CD14-positive monocyte (primary cell): ENCODE measurements at regions not wholly inside any gene's neighbourhood (a gene's known extent, or its start where the extent isn't known, plus 50 kb on each side); places are given as distances from the start of the nearest gene placed in this dataset.
"Not testable (repeated sequence)": the region's sequence is repeated elsewhere in the genome, so short reads cannot be mapped to it uniquely, and the experiment has no call there.

Experiments
- DNase-seq, 3 donors: peaks; one replicate each; pipeline ENCODE4 v3.0.0-alpha.2; 2011 to 2022
- H2AFZ ChIP-seq: 2 replicates; pipeline ENCODE4 v1.6.0; 2012; ENCODE audit warnings: mild to moderate bottlenecking, low read depth, low read length, inconsistent platforms; ENCODE audit not compliant: insufficient read depth, poor library complexity, severe bottlenecking
- H3K27ac ChIP-seq, 2 donors: 1 replicate in 1 of 2; 2 replicates in 1 of 2; pipeline ENCODE4 v1.5.1; 2012 to 2013; ENCODE audit warnings: low read length in 2 of 2, control low read depth in 1 of 2, inconsistent platforms in 1 of 2, low read depth in 1 of 2, mild to moderate bottlenecking in 1 of 2
- H3K27me3 ChIP-seq, 2 donors: one replicate each; pipeline versions ENCODE4 v1.6.0 to v1.6.1; 2011 to 2013; ENCODE audit warnings: low read length in 2 of 2; ENCODE audit not compliant: control insufficient read depth in 2 of 2, insufficient read depth in 2 of 2
- H3K36me3 ChIP-seq, 2 donors: replicated peaks in 1 of 2; 1 replicate in 1 of 2; 2 replicates in 1 of 2; pipeline versions ENCODE4 v1.5.1 to v1.6.1; 2012 to 2013; ENCODE audit warnings: low read length in 2 of 2, control low read depth in 1 of 2, inconsistent platforms in 1 of 2, mild to moderate bottlenecking in 1 of 2; ENCODE audit not compliant: insufficient read depth in 2 of 2, control insufficient read depth in 1 of 2
- H3K4me1 ChIP-seq, 2 donors: 1 replicate in 1 of 2; 2 replicates in 1 of 2; pipeline versions ENCODE4 v1.5.1 to v1.6.1; 2012 to 2013; ENCODE audit warnings: low read length in 2 of 2, control low read depth in 1 of 2, inconsistent platforms in 1 of 2, mild to moderate bottlenecking in 1 of 2, moderate library complexity in 1 of 2; ENCODE audit not compliant: insufficient read depth in 2 of 2, control insufficient read depth in 1 of 2
- H3K4me2 ChIP-seq: replicated peaks from 2 replicates; pipeline ENCODE3; 2012; ENCODE audit warnings: low read length, moderate library complexity, mild to moderate bottlenecking; ENCODE audit not compliant: poor library complexity, severe bottlenecking; ENCODE audit errors: extremely low read depth
- H3K4me3 ChIP-seq, 3 experiments: fragments of 200-600 bp in 1 of 3; sonication (generic) in 1 of 3; replicated peaks in 1 of 3; 1 replicate in 2 of 3; 2 replicates in 1 of 3; pipeline ENCODE4 v1.5.1; 2011 to 2013; ENCODE audit warnings: low read length in 3 of 3, mild to moderate bottlenecking in 3 of 3, control low read depth in 2 of 3, low read depth in 2 of 3, inconsistent platforms in 1 of 3, moderate library complexity in 1 of 3
- H3K79me2 ChIP-seq: 2 replicates; pipeline ENCODE4 v1.6.0; 2012; ENCODE audit warnings: mild to moderate bottlenecking, control low read depth, inconsistent platforms, low read length, moderate library complexity; ENCODE audit not compliant: insufficient read depth
- H3K9ac ChIP-seq: 2 replicates; pipeline ENCODE4 v1.6.0; 2017; ENCODE audit warnings: low read length, mild to moderate bottlenecking; ENCODE audit not compliant: insufficient read depth, poor library complexity, severe bottlenecking
- H3K9me3 ChIP-seq, 2 donors: replicated peaks in 1 of 2; 1 replicate in 1 of 2; 2 replicates in 1 of 2; pipeline versions ENCODE4 v1.5.1 to v1.6.1; 2012 to 2013; ENCODE audit warnings: low read length in 2 of 2, control low read depth in 1 of 2; ENCODE audit not compliant: control insufficient read depth in 1 of 2, insufficient read depth in 1 of 2
- H4K20me1 ChIP-seq: 2 replicates; pipeline ENCODE4 v1.6.0; 2012; ENCODE audit warnings: mild to moderate bottlenecking, low read length, control low read depth, moderate library complexity; ENCODE audit not compliant: insufficient read depth
- H3K27ac Mint-ChIP-seq, 7 donors: one replicate each; pipeline ENCODE4 v1.8.0; 2020; ENCODE audit warnings: mild to moderate bottlenecking in 7 of 7, mixed read lengths in 7 of 7, moderate library complexity in 6 of 7, inconsistent platforms in 2 of 7
- H3K27me3 Mint-ChIP-seq, 3 donors: one replicate each; pipeline ENCODE4 v1.8.0; 2021 to 2022; ENCODE audit warnings: low read depth in 3 of 3, mild to moderate bottlenecking in 3 of 3, mixed read lengths in 3 of 3, moderate library complexity in 3 of 3, inconsistent platforms in 1 of 3
- H3K36me3 Mint-ChIP-seq, 2 donors: one replicate each; pipeline ENCODE4 v1.8.0; 2020; ENCODE audit warnings: mixed read lengths in 2 of 2, inconsistent platforms in 1 of 2, mild to moderate bottlenecking in 1 of 2
- H3K4me1 Mint-ChIP-seq: one replicate; pipeline ENCODE4 v1.8.0; 2020; ENCODE audit warnings: mild to moderate bottlenecking, mixed read lengths
- H3K4me3 Mint-ChIP-seq, 2 donors: one replicate each; pipeline ENCODE4 v1.8.0; 2020; ENCODE audit warnings: mild to moderate bottlenecking in 2 of 2, mixed read lengths in 2 of 2, moderate library complexity in 1 of 2
- H3K9me3 Mint-ChIP-seq, 7 donors: one replicate each; pipeline ENCODE4 v1.8.0; 2020 to 2022; ENCODE audit warnings: mixed read lengths in 7 of 7, mild to moderate bottlenecking in 6 of 7, moderate library complexity in 6 of 7, inconsistent platforms in 2 of 7
- WGBS: methylation state at CpG from one replicate; pipeline ENCODE4 v1.1.5; 2013; ENCODE audit warnings: missing lambda C conversion rate; ENCODE audit not compliant: insufficient coverage; 5-methylcytosine and 5-hydroxymethylcytosine counted together
- intact Hi-C, 2 donors: fragments of 100-400 bp; cut with micrococcal nuclease; formaldehyde crosslinking; loops; one replicate each; pipeline versions ENCODE4 v1.15.0 to v1.15.1; 2023
- TF ChIP-seq, protein P1 (sequence below): fragments of 200-600 bp; IDR thresholded peaks from one replicate; pipeline ENCODE4 v1.8.0; 2022; ENCODE audit warnings: antibody characterized with exemption, mild to moderate bottlenecking

DNA sequence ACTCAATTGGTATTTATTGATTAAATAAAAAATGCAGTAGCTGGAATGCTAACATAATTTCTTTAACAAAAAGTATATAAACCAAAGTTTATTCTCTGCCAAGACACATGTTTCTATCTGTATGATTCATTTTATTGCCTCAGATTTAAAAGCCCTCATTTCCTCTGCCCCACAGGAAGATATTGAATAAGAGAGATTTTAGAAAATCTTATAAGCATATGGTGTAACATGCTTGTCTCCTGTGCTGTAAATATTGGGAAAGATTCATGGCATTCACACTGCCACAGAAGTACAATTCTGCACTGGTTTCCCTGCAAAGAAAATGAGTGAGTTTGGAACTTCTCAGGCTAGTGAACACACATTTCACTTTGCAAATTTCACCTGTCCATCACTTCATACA, 134.9 kb upstream of the FBXL7 start:
- no peak overlapping the region for H3K9ac ChIP-seq
- no peak for DNase-seq
- H3K4me3 Mint-ChIP-seq, result no peak overlapping the region
- H3K27me3 ChIP-seq, result no peaks in the 10 kb centered on the region
- peaks cover 8 to 19% of the 10 kb centered on the region in 2 donors for H3K9me3 ChIP-seq
- no peaks in the 10 kb centered on the region for H3K4me1 ChIP-seq
- no peaks in the 10 kb centered on the region for H3K4me1 Mint-ChIP-seq
- no peaks in the 10 kb centered on the region for H3K36me3 Mint-ChIP-seq
- TF ChIP-seq, protein P1, sequence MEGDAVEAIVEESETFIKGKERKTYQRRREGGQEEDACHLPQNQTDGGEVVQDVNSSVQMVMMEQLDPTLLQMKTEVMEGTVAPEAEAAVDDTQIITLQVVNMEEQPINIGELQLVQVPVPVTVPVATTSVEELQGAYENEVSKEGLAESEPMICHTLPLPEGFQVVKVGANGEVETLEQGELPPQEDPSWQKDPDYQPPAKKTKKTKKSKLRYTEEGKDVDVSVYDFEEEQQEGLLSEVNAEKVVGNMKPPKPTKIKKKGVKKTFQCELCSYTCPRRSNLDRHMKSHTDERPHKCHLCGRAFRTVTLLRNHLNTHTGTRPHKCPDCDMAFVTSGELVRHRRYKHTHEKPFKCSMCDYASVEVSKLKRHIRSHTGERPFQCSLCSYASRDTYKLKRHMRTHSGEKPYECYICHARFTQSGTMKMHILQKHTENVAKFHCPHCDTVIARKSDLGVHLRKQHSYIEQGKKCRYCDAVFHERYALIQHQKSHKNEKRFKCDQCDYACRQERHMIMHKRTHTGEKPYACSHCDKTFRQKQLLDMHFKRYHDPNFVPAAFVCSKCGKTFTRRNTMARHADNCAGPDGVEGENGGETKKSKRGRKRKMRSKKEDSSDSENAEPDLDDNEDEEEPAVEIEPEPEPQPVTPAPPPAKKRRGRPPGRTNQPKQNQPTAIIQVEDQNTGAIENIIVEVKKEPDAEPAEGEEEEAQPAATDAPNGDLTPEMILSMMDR, result no peak
- H3K36me3 ChIP-seq, result no peaks in the 10 kb centered on the region
- H3K4me2 ChIP-seq, result no peak overlapping the region
- H3K27me3 Mint-ChIP-seq, result no peaks in the 10 kb centered on the region
- peaks cover 2 to 10% (median 8%) of the 10 kb centered on the region in 7 donors for H3K9me3 Mint-ChIP-seq
- no peaks in the 10 kb centered on the region for H3K79me2 ChIP-seq
- no peak overlapping the region for H2AFZ ChIP-seq
- intact Hi-C loops, result no loop called here
- no peak overlapping the region for H3K4me3 ChIP-seq
- H3K27ac ChIP-seq, result no peak overlapping the region
- no peak overlapping the region for H3K27ac Mint-ChIP-seq
- H4K20me1 ChIP-seq, result no peaks in the 10 kb centered on the region

DNA sequence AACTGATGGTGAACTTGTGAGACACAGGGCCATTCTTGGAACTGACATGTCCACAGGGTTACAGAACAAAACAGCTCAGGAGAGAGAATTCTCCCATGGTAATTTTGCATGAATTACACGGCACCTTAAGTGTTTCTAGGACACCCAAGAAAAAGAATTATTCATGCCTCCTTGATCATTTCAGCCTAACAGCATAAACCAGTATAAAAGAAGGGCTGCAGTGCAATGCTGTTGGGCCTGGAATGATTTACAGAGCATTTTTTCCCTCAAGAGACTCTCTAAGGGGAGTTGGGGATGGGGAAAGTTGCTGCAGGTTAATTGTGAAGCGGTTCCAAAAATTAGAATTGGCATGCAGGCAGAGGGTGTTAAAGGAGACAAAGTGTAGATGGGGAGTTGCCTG, 136.4 kb upstream of the FBXL7 start:
- H3K4me3 Mint-ChIP-seq, result no peak overlapping the region
- H3K4me3 ChIP-seq, result no peak overlapping the region
- no peaks in the 10 kb centered on the region for H3K27me3 Mint-ChIP-seq
- H3K79me2 ChIP-seq, result no peaks in the 10 kb centered on the region
- no peaks in the 10 kb centered on the region for H4K20me1 ChIP-seq
- DNase-seq, result no peak
- no peaks in the 10 kb centered on the region for H3K4me1 Mint-ChIP-seq
- peaks cover 7 to 19% of the 10 kb centered on the region in 2 donors for H3K9me3 ChIP-seq
- no peaks in the 10 kb centered on the region for H3K36me3 Mint-ChIP-seq
- H2AFZ ChIP-seq, result no peak overlapping the region
- H3K27me3 ChIP-seq, result no peaks in the 10 kb centered on the region
- intact Hi-C loops, result no loop called here
- H3K4me1 ChIP-seq, result no peaks in the 10 kb centered on the region
- H3K9ac ChIP-seq, result no peak overlapping the region
- no peaks in the 10 kb centered on the region for H3K36me3 ChIP-seq
- TF ChIP-seq, protein P1, result no peak
- H3K4me2 ChIP-seq, result no peak overlapping the region
- 50% methylated on average over 1 of the region's 2 CpGs for WGBS
- no peak overlapping the region for H3K27ac ChIP-seq
- peaks cover 5 to 16% (median 8%) of the 10 kb centered on the region in 7 donors for H3K9me3 Mint-ChIP-seq
- H3K27ac Mint-ChIP-seq, result peak overlapping the region in 1 of 7 donors; percentile 68

DNA sequence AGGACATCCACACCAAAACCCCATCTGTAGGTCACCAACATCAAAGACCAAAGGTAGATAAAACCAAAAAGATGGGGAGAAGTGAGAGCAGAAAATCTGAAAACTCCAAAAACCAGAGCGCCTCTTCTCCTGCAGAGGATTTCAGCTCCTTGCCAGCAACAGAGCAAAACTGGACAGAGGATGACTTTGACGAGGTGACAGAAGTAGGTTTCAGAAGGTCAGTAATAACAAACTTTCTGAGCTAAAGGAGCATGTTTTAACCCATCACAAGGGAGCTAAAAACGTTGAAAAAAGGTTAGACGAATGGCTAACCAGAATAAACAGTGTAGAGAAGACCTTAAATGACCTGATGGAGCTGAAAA, 142.9 kb upstream of the FBXL7 start:
- H3K27ac ChIP-seq, H3K4me2 ChIP-seq, H3K27me3 Mint-ChIP-seq, H3K4me1 Mint-ChIP-seq, H3K27me3 ChIP-seq, H3K4me1 ChIP-seq, DNase-seq, H3K36me3 Mint-ChIP-seq, intact Hi-C loops, H3K4me3 ChIP-seq, H3K79me2 ChIP-seq, H3K36me3 ChIP-seq, H3K27ac Mint-ChIP-seq, H3K9ac ChIP-seq, H3K4me3 Mint-ChIP-seq, H4K20me1 ChIP-seq, H2AFZ ChIP-seq: not testable (repeated sequence)
- no CpG with 5 or more reads among the region's 4 CpGs for WGBS
- peaks cover 11 to 28% of the 10 kb centered on the region in 2 donors for H3K9me3 ChIP-seq
- H3K9me3 Mint-ChIP-seq, result peaks cover 8 to 28% (median 17%) of the 10 kb centered on the region in 7 donors
